GM12878 (cell line): ENCODE measurements at regions not wholly inside any gene's neighbourhood (a gene's known extent, or its start where the extent isn't known, plus 50 kb on each side); places are given as distances from the start of the nearest gene placed in this dataset.

Experiments
- ATAC-seq: fragments of 200-7000 bp; cut with Tn5 transposase; 3 replicates; pipeline ENCODE4 v1.9.1; 2020; ENCODE audit warnings: mild to moderate bottlenecking, moderate library complexity
- BruUV-seq: library from RNA; stranded (reverse); fragments of 400-500 nt; replicated peaks from 2 replicates; lab custom pipeline; 2021; lab: Mats Ljungman, UMichigan
- CTCF ChIA-PET: fragments of 300-600 bp; sonication (Branson Sonifier 250); formaldehyde crosslinking; extraction: SDS; loops from one replicate; lab custom pipeline; 2021; ENCODE audit warnings: inconsistent platforms; lab: Yijun Ruan, JAX
- POLR2A ChIA-PET: fragments of 350-600 bp; formaldehyde crosslinking; extraction: SDS; loops from one replicate; lab custom pipeline; 2021; ENCODE audit warnings: inconsistent platforms; lab: Charles Lee
- RAD21 ChIA-PET: fragments of 300-600 bp; sonication (Branson Sonifier 250); formaldehyde crosslinking; loops from one replicate; lab custom pipeline; 2023; ENCODE audit warnings: antibody characterized with exemption; ENCODE audit not compliant: unreplicated experiment; lab: Charles Lee
- SMC1A ChIA-PET: fragments of 300-600 bp; sonication (Branson Sonifier 250); formaldehyde crosslinking; loops from one replicate; lab custom pipeline; 2023; ENCODE audit not compliant: unreplicated experiment, uncharacterized antibody; lab: Charles Lee
- DNase-seq: peaks from one replicate; pipeline ENCODE4 v3.0.0-alpha.2; 2011; ENCODE audit warnings: low read depth, low spot score
- FAIRE-seq: peaks from 3 replicates; lab custom pipeline; 2011; peaks lifted over from hg19 to GRCh38; lab: Jason Lieb, UNC
- H2AFZ ChIP-seq: 2 replicates; pipeline ENCODE4 v1.6.0; 2011; ENCODE audit warnings: low read depth, low read length, control low read depth; ENCODE audit not compliant: control insufficient read depth
- H3K27ac ChIP-seq: 2 replicates; pipeline ENCODE4 v1.5.1; 2011; ENCODE audit warnings: control low read depth; ENCODE audit not compliant: control insufficient read depth, insufficient read depth
- H3K27me3 ChIP-seq, 2 experiments: replicated peaks in 1 of 2; 2 replicates each; pipeline versions ENCODE4 v1.6.0 to v1.6.1; 2011; ENCODE audit warnings: low read length in 1 of 2; ENCODE audit not compliant: control insufficient read depth in 2 of 2, insufficient read depth in 2 of 2
- H3K36me3 ChIP-seq, 2 experiments: 2 replicates each; pipeline ENCODE4 v1.5.1; 2011; ENCODE audit warnings: low read length in 1 of 2; ENCODE audit not compliant: control insufficient read depth in 2 of 2, insufficient read depth in 2 of 2
- H3K4me1 ChIP-seq: 2 replicates; pipeline ENCODE4 v1.6.1; 2011; ENCODE audit warnings: mild to moderate bottlenecking, low read length, moderate library complexity, mixed read lengths; ENCODE audit not compliant: control insufficient read depth, insufficient read depth
- H3K4me2 ChIP-seq: 2 replicates; pipeline ENCODE4 v1.6.0; 2011; ENCODE audit warnings: control low read depth; ENCODE audit not compliant: control insufficient read depth, insufficient read depth
- H3K4me3 ChIP-seq: fragments of 200-600 bp; sonication (generic); 2 replicates; pipeline ENCODE4 v1.5.1; 2016
- H3K79me2 ChIP-seq: 2 replicates; pipeline ENCODE4 v1.6.0; 2011; ENCODE audit warnings: low read length; ENCODE audit not compliant: control insufficient read depth, insufficient read depth
- H3K9ac ChIP-seq: 2 replicates; pipeline ENCODE4 v1.8.0; 2011; ENCODE audit warnings: low read length, control low read depth, mixed read lengths; ENCODE audit not compliant: control insufficient read depth, insufficient read depth
- H3K9me3 ChIP-seq: replicated peaks from 3 replicates; pipeline ENCODE4 v1.5.1; 2011; ENCODE audit warnings: mild to moderate bottlenecking, low read length; ENCODE audit not compliant: control insufficient read depth, insufficient read depth
- H4K20me1 ChIP-seq: 2 replicates; pipeline ENCODE4 v1.6.0; 2011; ENCODE audit not compliant: control insufficient read depth, insufficient read depth
- CBFB ChIP-seq: IDR thresholded peaks from 2 replicates; pipeline ENCODE4 v1.6.1; 2016; ENCODE audit warnings: antibody characterized with exemption, low read depth
- CBX3 ChIP-seq: fragments of 200-600 bp; sonication (generic); IDR thresholded peaks from 2 replicates; pipeline ENCODE4 v1.6.1; 2016; ENCODE audit warnings: low read depth, borderline replicate concordance
- CBX5 ChIP-seq: sonication (generic); IDR thresholded peaks from 2 replicates; pipeline ENCODE4 v1.6.1; 2016; ENCODE audit warnings: low read depth, moderate library complexity, mild to moderate bottlenecking, inconsistent platforms
- FOXM1 ChIP-seq: IDR thresholded peaks from 2 replicates; pipeline ENCODE4 v1.6.1; 2012; ENCODE audit warnings: low read depth, mild to moderate bottlenecking, inconsistent platforms, low read length, moderate library complexity
- HDAC2 ChIP-seq: fragments of 200-600 bp; sonication (generic); IDR thresholded peaks from 2 replicates; pipeline ENCODE4 v1.6.1; 2017
- HDAC6 ChIP-seq: fragments of 200-600 bp; sonication (generic); IDR thresholded peaks from one replicate; pipeline ENCODE4 v1.8.0; 2017; ENCODE audit warnings: antibody characterized with exemption; ENCODE audit not compliant: unreplicated experiment
- IKZF2 ChIP-seq, 2 experiments: fragments of 450-650 bp; IDR thresholded peaks; 2 replicates each; pipeline ENCODE4 v1.6.1; 2017; ENCODE audit warnings: mild to moderate bottlenecking in 2 of 2, moderate library complexity in 2 of 2
- KAT2A ChIP-seq: conservative IDR thresholded peaks from 2 replicates; pipeline ENCODE4 v1.6.1; 2011; ENCODE audit warnings: low read depth, low read length; ENCODE audit not compliant: control insufficient read depth
- LARP7 ChIP-seq: fragments of 450-650 bp; IDR thresholded peaks from 2 replicates; pipeline ENCODE4 v1.6.1; 2017; ENCODE audit warnings: mild to moderate bottlenecking
- MEF2B ChIP-seq: fragments of 450-650 bp; IDR thresholded peaks from 2 replicates; pipeline ENCODE4 v1.6.1; 2018; ENCODE audit warnings: mild to moderate bottlenecking, moderate library complexity; ENCODE audit not compliant: partially characterized antibody, poor library complexity, severe bottlenecking
- MXI1 ChIP-seq: fragments of 150-350 bp; IDR thresholded peaks from 2 replicates; pipeline ENCODE4 v1.6.1; 2011; ENCODE audit warnings: low read depth, mild to moderate bottlenecking, inconsistent platforms, low read length, improper control_type of control experiment
- POLR2AphosphoS2 ChIP-seq: IDR thresholded peaks from 2 replicates; pipeline ENCODE4 v1.6.1; 2011; ENCODE audit warnings: low read depth, mild to moderate bottlenecking, low read length, improper control_type of control experiment, moderate library complexity
- POU2F2 ChIP-seq: IDR thresholded peaks from 3 replicates; pipeline ENCODE4 v1.6.1; 2011; ENCODE audit warnings: low read depth, mild to moderate bottlenecking, low read length, borderline replicate concordance
- RAD51 ChIP-seq: fragments of 450-650 bp; IDR thresholded peaks from 2 replicates; pipeline ENCODE4 v1.6.1; 2016; ENCODE audit warnings: moderate library complexity, mild to moderate bottlenecking, inconsistent platforms
- SIN3A ChIP-seq: IDR thresholded peaks from 2 replicates; pipeline ENCODE4 v1.6.1; 2012; ENCODE audit warnings: low read depth, low read length, improper control_type of control experiment
- SMAD1 ChIP-seq: fragments of 450-650 bp; IDR thresholded peaks from 2 replicates; pipeline ENCODE4 v1.6.1; 2018; ENCODE audit warnings: mild to moderate bottlenecking, low read depth; ENCODE audit not compliant: partially characterized antibody
- ZNF384 ChIP-seq: IDR thresholded peaks from 2 replicates; pipeline ENCODE4 v1.6.1; 2012; ENCODE audit warnings: low read depth, mild to moderate bottlenecking, low read length, improper control_type of control experiment, borderline replicate concordance
- WGBS: methylation state at CpG from one replicate; pipeline ENCODE4 v1.1.6; 2016; ENCODE audit warnings: low lambda C conversion rate; ENCODE audit not compliant: insufficient replicate concordance, insufficient coverage; ENCODE audit errors: missing lambda C conversion rate; 5-methylcytosine and 5-hydroxymethylcytosine counted together
- in situ Hi-C: fragments of 300-500 bp; cut with MboI; formaldehyde crosslinking; loops from 9 replicates; pipeline ENCODE4 v1.14.3; 2018; ENCODE audit warnings: mixed read lengths
- intact Hi-C: fragments of 100-400 bp; cut with micrococcal nuclease; formaldehyde crosslinking; loops from one replicate; pipeline ENCODE4 v1.14.2; 2022; ENCODE audit not compliant: unreplicated experiment
- TF ChIP-seq, protein P1 (sequence below): fragments of 450-650 bp; IDR thresholded peaks from 2 replicates; pipeline ENCODE4 v1.6.1; 2016; ENCODE audit warnings: mild to moderate bottlenecking, moderate library complexity, borderline replicate concordance
- TF ChIP-seq, protein P2 (sequence below): IDR thresholded peaks from 2 replicates; pipeline ENCODE4 v1.6.1; 2012; ENCODE audit warnings: low read depth, low read length, improper control_type of control experiment

DNA sequence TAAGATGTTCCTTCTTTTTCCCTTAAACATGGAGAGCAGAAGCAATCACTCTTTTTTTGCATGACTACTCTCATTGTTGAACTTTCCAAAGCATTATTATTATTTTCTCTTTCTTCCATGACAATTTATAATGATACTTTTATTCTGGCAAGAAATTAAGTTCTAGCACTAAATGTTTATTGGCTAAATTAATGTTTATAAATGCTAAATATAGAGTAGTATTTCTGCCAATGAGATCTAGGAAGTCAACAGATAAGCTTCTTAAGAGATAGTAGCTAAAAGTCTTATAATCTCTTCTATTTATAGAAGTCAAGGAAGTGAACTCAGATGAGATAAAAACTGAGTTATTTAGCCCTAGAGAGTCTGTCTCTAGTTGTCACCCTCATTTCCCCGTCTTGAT is 920.1 kb downstream of the KCNJ2 start:
- Histone ChIP-seq H3K79me2 (no peaks in the 10 kb centered on the region), H3K4me2 (no peak overlapping the region), H3K27ac (no peak overlapping the region), H3K4me1 (no peaks in the 10 kb centered on the region), H3K9me3 (no peaks in the 10 kb centered on the region), H4K20me1 (no peaks in the 10 kb centered on the region), H3K36me3 (no peaks in the 10 kb centered on the region), H2AFZ (no peak overlapping the region), H3K4me3 (no peak overlapping the region), H3K27me3 (no peaks in the 10 kb centered on the region), H3K9ac (no peak overlapping the region)
- ATAC-seq = no peak
- in situ Hi-C loops = no loop called here
- DNase-seq = no peak
- intact Hi-C loops = loop anchor here (5.0 kb wide), 1 partner anchor 373 kb away; no protein-coding TSS in a partner anchor
- no peak for FAIRE-seq
- 0% methylated on average over 1 of the region's 1 CpG for WGBS
- ChIA-PET CTCF (no interaction called here), POLR2A (no interaction called here), SMC1A (no interaction called here), RAD21 (no interaction called here)
- TF ChIP-seq MEF2B = no peak
- TF ChIP-seq SIN3A = no peak
- no peak for TF ChIP-seq CBX3
- TF ChIP-seq MXI1 = no peak
- TF ChIP-seq LARP7 = no peak
- no peak for TF ChIP-seq IKZF2 (IDR thresholded peaks at IDR 0.05)
- TF ChIP-seq, protein P1, sequence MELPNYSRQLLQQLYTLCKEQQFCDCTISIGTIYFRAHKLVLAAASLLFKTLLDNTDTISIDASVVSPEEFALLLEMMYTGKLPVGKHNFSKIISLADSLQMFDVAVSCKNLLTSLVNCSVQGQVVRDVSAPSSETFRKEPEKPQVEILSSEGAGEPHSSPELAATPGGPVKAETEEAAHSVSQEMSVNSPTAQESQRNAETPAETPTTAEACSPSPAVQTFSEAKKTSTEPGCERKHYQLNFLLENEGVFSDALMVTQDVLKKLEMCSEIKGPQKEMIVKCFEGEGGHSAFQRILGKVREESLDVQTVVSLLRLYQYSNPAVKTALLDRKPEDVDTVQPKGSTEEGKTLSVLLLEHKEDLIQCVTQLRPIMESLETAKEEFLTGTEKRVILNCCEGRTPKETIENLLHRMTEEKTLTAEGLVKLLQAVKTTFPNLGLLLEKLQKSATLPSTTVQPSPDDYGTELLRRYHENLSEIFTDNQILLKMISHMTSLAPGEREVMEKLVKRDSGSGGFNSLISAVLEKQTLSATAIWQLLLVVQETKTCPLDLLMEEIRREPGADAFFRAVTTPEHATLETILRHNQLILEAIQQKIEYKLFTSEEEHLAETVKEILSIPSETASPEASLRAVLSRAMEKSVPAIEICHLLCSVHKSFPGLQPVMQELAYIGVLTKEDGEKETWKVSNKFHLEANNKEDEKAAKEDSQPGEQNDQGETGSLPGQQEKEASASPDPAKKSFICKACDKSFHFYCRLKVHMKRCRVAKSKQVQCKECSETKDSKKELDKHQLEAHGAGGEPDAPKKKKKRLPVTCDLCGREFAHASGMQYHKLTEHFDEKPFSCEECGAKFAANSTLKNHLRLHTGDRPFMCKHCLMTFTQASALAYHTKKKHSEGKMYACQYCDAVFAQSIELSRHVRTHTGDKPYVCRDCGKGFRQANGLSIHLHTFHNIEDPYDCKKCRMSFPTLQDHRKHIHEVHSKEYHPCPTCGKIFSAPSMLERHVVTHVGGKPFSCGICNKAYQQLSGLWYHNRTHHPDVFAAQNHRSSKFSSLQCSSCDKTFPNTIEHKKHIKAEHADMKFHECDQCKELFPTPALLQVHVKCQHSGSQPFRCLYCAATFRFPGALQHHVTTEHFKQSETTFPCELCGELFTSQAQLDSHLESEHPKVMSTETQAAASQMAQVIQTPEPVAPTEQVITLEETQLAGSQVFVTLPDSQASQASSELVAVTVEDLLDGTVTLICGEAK = no peak
- TF ChIP-seq SMAD1 = no peak
- no peak for TF ChIP-seq RAD51
- TF ChIP-seq CBFB = no peak
- TF ChIP-seq FOXM1 = no peak
- no peak for TF ChIP-seq ZNF384
- no peak for TF ChIP-seq KAT2A
- no peak for TF ChIP-seq POLR2AphosphoS2
- TF ChIP-seq POU2F2 = no peak
- no peak for TF ChIP-seq HDAC2
- TF ChIP-seq, protein P2, sequence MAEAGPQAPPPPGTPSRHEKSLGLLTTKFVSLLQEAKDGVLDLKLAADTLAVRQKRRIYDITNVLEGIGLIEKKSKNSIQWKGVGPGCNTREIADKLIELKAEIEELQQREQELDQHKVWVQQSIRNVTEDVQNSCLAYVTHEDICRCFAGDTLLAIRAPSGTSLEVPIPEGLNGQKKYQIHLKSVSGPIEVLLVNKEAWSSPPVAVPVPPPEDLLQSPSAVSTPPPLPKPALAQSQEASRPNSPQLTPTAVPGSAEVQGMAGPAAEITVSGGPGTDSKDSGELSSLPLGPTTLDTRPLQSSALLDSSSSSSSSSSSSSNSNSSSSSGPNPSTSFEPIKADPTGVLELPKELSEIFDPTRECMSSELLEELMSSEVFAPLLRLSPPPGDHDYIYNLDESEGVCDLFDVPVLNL = no peak
- TF ChIP-seq CBX5 = no peak
- no peak for TF ChIP-seq HDAC6
- no TSS peak for BruUV-seq
